OCI-LY1 (cell line): ENCODE measurements at regions not wholly inside any gene's neighbourhood (a gene's known extent, or its start where the extent isn't known, plus 50 kb on each side); places are given as distances from the start of the nearest gene placed in this dataset.

Experiments
- H2AFZ ChIP-seq: fragments of 200-600 bp; sonication (generic), shearing (Covaris generic); 2 replicates; pipeline ENCODE4 v1.6.0; 2014; ENCODE audit warnings: antibody characterized with exemption, mild to moderate bottlenecking, low read length
- H3F3A ChIP-seq: fragments of 200-600 bp; sonication (generic), shearing (Covaris generic); 2 replicates; pipeline ENCODE4 v1.6.0; 2014; ENCODE audit warnings: mild to moderate bottlenecking, antibody characterized with exemption, low read length, moderate library complexity; ENCODE audit not compliant: insufficient read depth
- H3K27ac ChIP-seq: fragments of 200-600 bp; sonication (generic); 2 replicates; pipeline ENCODE4 v1.5.1; 2014; ENCODE audit warnings: low read length, mixed run types, mild to moderate bottlenecking, low read depth; ENCODE audit not compliant: poor library complexity, severe bottlenecking
- H3K27me3 ChIP-seq: fragments of 200-600 bp; sonication (generic); 2 replicates; pipeline ENCODE4 v1.6.0; 2014; ENCODE audit warnings: antibody characterized with exemption, mild to moderate bottlenecking, low read length, moderate library complexity; ENCODE audit not compliant: insufficient read depth
- H3K36me3 ChIP-seq: fragments of 200-600 bp; sonication (generic); 2 replicates; pipeline ENCODE4 v1.6.1; 2014; ENCODE audit warnings: mild to moderate bottlenecking, antibody characterized with exemption, low read length, moderate library complexity, mixed read lengths; ENCODE audit not compliant: insufficient read depth
- H3K4me1 ChIP-seq: fragments of 200-600 bp; sonication (generic); 2 replicates; pipeline ENCODE4 v1.5.1; 2014; ENCODE audit warnings: mild to moderate bottlenecking, low read length, moderate library complexity; ENCODE audit not compliant: insufficient read depth, severe bottlenecking
- H3K4me2 ChIP-seq: fragments of 200-600 bp; sonication (generic), shearing (Covaris generic); 2 replicates; pipeline ENCODE4 v1.6.1; 2014; ENCODE audit warnings: low read length
- H3K4me3 ChIP-seq: fragments of 200-600 bp; sonication (generic); 2 replicates; pipeline ENCODE4 v1.5.1; 2014; ENCODE audit warnings: low read length, low read depth, mild to moderate bottlenecking, mixed read lengths; ENCODE audit not compliant: poor library complexity, severe bottlenecking
- H3K79me2 ChIP-seq: fragments of 200-600 bp; shearing (Covaris generic); 2 replicates; pipeline ENCODE4 v1.6.1; 2016; ENCODE audit warnings: mixed run types, low read length, mixed read lengths; ENCODE audit not compliant: insufficient read depth
- H3K9ac ChIP-seq: fragments of 200-600 bp; sonication (generic), shearing (Covaris generic); 2 replicates; pipeline ENCODE4 v1.6.1; 2014; ENCODE audit warnings: mild to moderate bottlenecking, low read length, mixed read lengths
- H3K9me2 ChIP-seq: fragments of 200-600 bp; sonication (generic), shearing (Covaris generic); 2 replicates; pipeline ENCODE4 v1.6.1; 2014; ENCODE audit warnings: low read depth, mild to moderate bottlenecking, low read length, mixed read lengths
- H3K9me3 ChIP-seq: fragments of 200-600 bp; shearing (Covaris generic); 2 replicates; pipeline ENCODE4 v1.6.1; 2014; ENCODE audit warnings: low read length, mixed read lengths
- H4K20me1 ChIP-seq: fragments of 200-600 bp; sonication (generic), shearing (Covaris generic); 2 replicates; pipeline ENCODE4 v1.6.0; 2016; ENCODE audit warnings: mild to moderate bottlenecking, low read length; ENCODE audit not compliant: insufficient read depth
- EZH2 ChIP-seq: fragments of 200-600 bp; sonication (generic), shearing (Covaris generic); IDR thresholded peaks from 2 replicates; pipeline ENCODE4 v1.8.0; 2017; ENCODE audit warnings: borderline replicate concordance, mixed run types, mild to moderate bottlenecking, antibody characterized with exemption, low read length, moderate library complexity, mixed read lengths
- TF ChIP-seq, protein P1 (sequence below): fragments of 200-600 bp; sonication (generic), shearing (Covaris generic); IDR thresholded peaks from 2 replicates; pipeline ENCODE4 v1.5.1; 2017; ENCODE audit warnings: mild to moderate bottlenecking, antibody characterized with exemption, low read length, moderate library complexity, mixed read lengths

DNA sequence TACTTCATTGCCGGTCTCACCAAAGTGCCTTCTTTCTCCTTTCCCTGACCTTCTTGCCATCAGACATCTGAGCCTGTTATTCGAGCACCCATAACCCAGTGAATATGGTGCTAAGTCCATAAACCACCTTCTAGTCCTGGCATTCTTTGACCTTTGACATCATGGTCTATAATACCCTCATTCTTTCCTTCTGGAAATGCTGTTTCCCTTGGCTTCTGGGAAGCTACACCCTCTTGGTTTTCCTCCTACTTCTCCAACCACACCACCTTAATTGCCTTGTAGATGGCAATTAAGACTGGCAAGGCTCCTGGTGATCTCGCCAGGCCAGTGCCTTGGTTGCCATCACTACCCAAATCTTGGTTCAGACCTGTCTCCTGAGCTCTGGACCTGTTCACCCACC is 56.1 kb upstream of the TRAK1 start:
- Histone ChIP-seq H4K20me1 (no peaks in the 10 kb centered on the region), H3F3A (no peaks in the 10 kb centered on the region; the same call in 1 of the 2 replicates)

GRCh38 chr3:42033741-42034140 is 57.4 kb upstream of the TRAK1 start:
- Histone ChIP-seq H3K27me3 (no peaks in the 10 kb centered on the region), H2AFZ (no peak overlapping the region), H3K9me3 (no peaks in the 10 kb centered on the region), H3K4me1 (peaks cover 61% of the 10 kb centered on the region), H3K27ac (no peak overlapping the region), H3K9ac (no peak overlapping the region), H3K79me2 (peaks cover 80% of the 10 kb centered on the region), H3F3A (no peaks in the 10 kb centered on the region; the same call in 1 of the 2 replicates), H4K20me1 (no peaks in the 10 kb centered on the region), H3K9me2 (no peaks in the 10 kb centered on the region), H3K36me3 (peaks cover 35% of the 10 kb centered on the region), H3K4me3 (no peak overlapping the region), H3K4me2 (no peak overlapping the region)
- no peak for TF ChIP-seq EZH2

More for the DNA sequence above, 56.1 kb upstream of the TRAK1 start:
- no peak overlapping the region for H3K4me2 ChIP-seq
- H3K4me3 ChIP-seq, result no peak overlapping the region
- peaks cover 80% of the 10 kb centered on the region for H3K79me2 ChIP-seq
- no peak overlapping the region for H3K27ac ChIP-seq
- TF ChIP-seq EZH2, result no peak
- TF ChIP-seq, protein P1, sequence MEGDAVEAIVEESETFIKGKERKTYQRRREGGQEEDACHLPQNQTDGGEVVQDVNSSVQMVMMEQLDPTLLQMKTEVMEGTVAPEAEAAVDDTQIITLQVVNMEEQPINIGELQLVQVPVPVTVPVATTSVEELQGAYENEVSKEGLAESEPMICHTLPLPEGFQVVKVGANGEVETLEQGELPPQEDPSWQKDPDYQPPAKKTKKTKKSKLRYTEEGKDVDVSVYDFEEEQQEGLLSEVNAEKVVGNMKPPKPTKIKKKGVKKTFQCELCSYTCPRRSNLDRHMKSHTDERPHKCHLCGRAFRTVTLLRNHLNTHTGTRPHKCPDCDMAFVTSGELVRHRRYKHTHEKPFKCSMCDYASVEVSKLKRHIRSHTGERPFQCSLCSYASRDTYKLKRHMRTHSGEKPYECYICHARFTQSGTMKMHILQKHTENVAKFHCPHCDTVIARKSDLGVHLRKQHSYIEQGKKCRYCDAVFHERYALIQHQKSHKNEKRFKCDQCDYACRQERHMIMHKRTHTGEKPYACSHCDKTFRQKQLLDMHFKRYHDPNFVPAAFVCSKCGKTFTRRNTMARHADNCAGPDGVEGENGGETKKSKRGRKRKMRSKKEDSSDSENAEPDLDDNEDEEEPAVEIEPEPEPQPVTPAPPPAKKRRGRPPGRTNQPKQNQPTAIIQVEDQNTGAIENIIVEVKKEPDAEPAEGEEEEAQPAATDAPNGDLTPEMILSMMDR, result no peak
- no peaks in the 10 kb centered on the region for H3K9me2 ChIP-seq
- H2AFZ ChIP-seq, result no peak overlapping the region
- H3K4me1 ChIP-seq, result peaks cover 61% of the 10 kb centered on the region
- H3K9me3 ChIP-seq, result no peaks in the 10 kb centered on the region
- H3K27me3 ChIP-seq, result no peaks in the 10 kb centered on the region
- H3K9ac ChIP-seq, result no peak overlapping the region
- H3K36me3 ChIP-seq, result peaks cover 40% of the 10 kb centered on the region; the same call in 1 of the 2 replicates

- TF ChIP-seq EZH2, result no peak
- TF ChIP-seq, protein P1, result no peak
- no peaks in the 10 kb centered on the region for H3K27me3 ChIP-seq
- H3F3A ChIP-seq, result no peaks in the 10 kb centered on the region; the same call in 1 of the 2 replicates
- peaks cover 84% of the 10 kb centered on the region for H3K79me2 ChIP-seq
- H3K4me3 ChIP-seq, result no peak overlapping the region
- H3K27ac ChIP-seq, result no peak overlapping the region
- H3K9ac ChIP-seq, result no peak overlapping the region
- peaks cover 55% of the 10 kb centered on the region for H3K4me1 ChIP-seq
- H3K9me2 ChIP-seq, result no peaks in the 10 kb centered on the region
- no peak overlapping the region for H3K4me2 ChIP-seq
- H4K20me1 ChIP-seq, result no peaks in the 10 kb centered on the region
- no peak overlapping the region for H2AFZ ChIP-seq
- H3K9me3 ChIP-seq, result no peaks in the 10 kb centered on the region
- peaks cover 38% of the 10 kb centered on the region for H3K36me3 ChIP-seq
Measured at GRCh38 chr3:42032693-42033349, 58.3 kb upstream of the TRAK1 start.
